IPS DF 4.7 (cell line): ENCODE measurements at regions not wholly inside any gene's neighbourhood (a gene's known extent, or its start where the extent isn't known, plus 50 kb on each side); places are given as distances from the start of the nearest gene placed in this dataset.
"Not testable (repeated sequence)": the region's sequence is repeated elsewhere in the genome, so short reads cannot be mapped to it uniquely, and the experiment has no call there.

ENCODE experiments used
- DNase-seq: peaks from one replicate; pipeline ENCODE4 v3.0.0-alpha.2; 2013; ENCODE audit warnings: low spot score; ENCODE audit errors: extremely low read depth

DNA sequence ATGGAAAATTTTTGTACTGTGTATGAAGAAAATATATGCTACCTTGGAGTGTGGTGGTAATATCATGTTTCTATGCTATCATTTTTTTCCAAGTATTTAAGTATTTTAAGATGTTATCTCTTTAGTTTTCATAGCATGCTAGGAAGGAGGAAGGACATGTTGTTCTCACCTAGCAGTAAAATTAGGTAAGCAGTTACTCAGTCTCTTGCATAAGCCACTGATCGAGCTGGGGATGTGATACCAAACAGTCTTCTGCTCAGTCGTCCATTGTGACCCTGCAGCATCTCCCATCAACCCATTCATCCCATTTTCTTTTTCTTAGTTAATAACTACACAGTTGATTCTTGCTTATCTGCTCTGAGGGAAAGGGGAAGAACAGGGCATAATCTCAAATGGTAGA is 130.6 kb downstream of the KLF5 start:
- DNase-seq, result no peak

DNA sequence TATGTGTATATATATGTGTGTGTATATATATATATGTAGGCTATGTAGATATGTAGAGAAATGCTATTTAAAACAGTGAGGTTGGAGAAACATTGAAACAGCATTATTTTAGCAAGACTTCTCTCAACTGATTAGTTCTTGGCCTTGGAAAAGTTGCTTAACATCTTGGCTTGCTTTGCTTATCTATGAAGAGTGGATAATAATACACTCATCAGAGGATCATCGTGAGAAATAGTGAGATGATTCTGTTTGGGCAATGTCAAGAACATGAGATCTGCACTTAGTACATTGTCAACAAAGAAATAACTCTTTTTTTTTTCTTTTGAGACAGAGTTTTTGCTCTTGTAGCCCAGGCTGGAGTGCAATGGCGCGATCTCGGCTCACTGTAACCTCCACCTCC is 128.3 kb downstream of the KLF5 start:
- no peak for DNase-seq

DNA sequence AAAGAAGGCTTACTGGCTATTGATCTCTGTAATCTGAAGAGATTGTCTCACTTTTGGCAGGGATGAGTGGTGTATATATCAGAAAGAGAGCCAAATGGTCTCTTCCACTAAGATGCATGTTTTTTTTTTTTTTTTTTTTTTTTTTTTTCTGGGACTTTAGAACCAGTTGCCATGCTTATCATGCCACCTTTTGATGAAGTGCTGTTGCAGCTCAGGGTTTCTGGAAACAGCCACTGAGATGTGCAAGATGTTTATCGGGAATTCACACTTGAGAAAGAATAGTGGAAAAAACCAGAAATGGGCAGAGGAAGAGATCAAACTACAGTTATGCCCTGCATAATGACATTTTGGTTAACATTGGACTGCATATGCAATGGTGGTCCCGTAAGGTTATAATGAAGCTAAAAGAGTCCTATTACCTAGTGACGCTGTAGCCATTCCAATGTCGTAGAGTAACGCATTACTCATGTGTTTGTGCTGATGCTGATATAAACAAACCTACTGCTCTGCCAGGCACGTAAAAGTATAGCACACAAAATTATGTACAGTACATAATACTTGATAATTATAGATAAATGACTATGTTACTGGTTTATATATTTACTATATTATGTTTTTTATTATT is 121.0 kb downstream of the KLF5 start:
- DNase-seq, result no peak

DNA sequence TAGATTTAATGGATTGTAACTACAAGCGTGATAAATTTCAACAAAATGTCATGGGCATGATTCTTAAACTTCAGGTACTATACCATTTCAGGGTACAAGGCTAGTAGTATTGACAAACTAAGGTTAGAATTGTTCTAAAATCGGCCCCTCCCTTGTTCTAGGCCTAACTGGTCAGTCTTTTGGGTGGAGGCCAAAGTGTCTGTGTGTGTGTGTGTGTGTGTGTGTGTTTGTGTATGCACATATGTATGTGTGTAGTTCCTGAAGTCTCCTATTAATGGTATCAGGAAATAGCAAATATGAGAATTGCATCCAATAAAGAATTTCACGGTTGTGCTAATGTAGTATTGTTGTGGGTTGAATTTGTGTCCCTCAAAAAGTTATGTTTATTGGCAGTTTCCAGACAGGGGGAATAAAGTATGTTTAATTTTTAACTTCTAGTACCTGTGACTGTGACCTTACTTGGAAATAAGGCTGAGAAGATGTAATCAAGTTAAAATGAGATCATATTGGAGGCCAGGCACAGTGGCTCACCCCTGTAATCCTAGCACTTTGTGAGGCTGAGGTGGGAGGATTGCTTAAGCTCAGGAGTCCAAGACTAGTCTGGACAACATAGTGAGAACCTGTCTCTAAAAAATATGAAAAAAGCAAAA is 119.2 kb downstream of the KLF5 start:
- no peak for DNase-seq

GRCh38 chr13:73177017-73177416 is 118.2 kb downstream of the KLF5 start:
- no peak for DNase-seq

- DNase-seq, result no peak
Observed at GRCh38 chr13:73174521-73175010, 115.8 kb downstream of the KLF5 start.

DNA sequence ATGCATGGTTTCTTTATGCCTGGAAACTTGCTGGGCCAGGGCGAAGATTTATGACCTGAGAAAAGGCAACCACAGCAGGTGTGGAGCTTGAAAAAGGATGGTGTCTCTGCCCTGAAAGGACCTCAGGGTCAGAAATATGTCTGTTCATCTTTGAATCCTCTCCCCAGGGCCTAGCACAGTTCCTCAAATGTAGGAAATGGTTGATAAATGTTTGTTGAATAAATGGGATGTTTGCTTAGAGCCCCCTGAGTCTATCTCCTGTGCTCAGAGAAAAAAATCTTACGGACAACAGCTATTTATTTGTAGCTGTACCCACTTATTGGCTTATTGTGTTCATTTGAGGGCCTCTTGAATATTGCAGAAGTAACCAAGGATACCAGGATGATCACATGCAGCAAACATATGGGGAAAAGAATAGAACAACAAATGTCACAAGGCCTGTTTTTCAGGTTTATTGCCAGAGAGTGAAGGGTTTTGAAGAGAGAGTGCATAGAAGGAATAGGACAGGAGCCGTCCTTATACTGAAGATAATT is 114.5 kb downstream of the KLF5 start:
- no peak for DNase-seq

DNA sequence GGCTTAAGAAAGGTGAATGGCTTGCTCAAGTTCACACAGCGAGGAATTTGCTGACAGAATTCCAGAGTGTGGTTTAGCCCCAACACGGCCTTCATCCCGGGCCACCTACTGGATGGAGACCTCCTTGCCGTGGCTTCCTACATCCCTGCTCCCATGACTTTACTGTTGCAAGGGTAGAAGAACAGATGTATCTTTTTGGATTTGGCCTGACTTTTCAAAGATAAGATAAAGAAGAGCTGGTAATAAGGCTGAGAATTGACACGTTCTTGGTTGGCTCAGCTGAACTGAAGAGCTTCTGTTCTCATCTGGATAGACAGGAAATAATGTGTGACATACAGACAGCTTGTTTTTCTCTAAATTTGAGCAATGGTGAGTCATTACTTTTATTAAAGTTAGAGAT is 113.1 kb downstream of the KLF5 start:
- no peak for DNase-seq

DNA sequence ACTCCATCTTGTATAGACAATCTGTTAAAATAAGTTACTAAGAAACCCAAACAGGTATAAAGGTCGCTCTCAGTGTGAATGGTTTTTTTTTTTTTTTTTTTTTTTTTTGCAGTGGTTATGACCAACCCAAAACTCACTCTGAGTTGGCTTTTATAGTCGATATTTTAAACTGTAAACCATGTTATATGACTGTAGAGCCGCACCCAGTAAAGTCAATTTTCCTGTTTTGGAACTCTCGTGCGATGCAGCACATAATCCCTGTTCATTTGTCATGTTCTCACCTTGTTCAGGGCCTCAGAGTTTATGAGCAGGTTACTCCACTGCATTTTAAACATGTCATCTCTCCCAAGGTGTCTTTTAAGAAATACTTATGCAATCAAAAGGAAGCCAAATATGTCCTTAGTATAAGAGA is 112.5 kb downstream of the KLF5 start:
- DNase-seq, result no peak

DNA sequence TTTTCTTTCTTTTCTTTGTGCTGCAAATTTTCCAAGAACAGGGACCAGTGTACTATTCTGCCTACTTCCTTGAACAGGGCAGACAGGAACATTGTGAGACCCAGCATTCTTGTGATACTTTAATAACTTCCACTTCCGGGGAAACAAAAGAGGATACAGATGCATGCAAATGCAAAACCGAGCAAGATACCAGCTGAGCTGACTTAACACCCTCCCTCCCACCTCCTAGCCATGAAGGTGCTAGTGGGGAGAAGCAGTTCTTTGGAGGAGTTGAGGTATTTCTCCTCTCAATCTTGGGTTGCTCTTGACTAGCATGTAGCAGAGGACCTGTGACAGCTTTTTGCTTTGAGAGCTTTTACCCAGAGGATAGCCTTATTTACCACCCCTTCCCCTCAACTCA is 111.2 kb downstream of the KLF5 start:
- DNase-seq, result no peak

DNA sequence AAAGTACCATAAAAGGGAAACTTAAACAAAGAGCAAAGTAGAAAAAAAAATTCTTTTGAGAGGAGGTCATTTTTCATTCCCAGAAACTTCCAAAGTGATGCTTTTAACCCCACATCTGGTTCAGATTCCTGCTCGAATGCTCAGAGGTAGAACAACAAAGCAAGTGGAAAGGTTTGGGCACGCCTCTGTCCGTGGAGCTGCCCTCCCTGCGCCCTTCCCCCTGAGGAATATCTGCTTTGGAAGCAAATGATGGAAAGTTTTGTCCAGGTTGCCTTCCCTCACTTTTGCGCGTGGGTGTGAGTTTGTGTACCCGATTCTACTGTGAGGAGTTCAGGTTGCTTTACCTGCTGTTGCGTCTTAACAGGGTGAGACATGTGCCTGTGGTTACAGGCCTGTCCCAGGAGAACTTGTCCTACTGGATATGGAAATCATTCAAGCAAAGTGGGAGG is 110.2 kb downstream of the KLF5 start:
- no peak for DNase-seq

- DNase-seq, result no peak
Observed at GRCh38 chr13:73168226-73168952, 109.6 kb downstream of the KLF5 start.

GRCh38 chr13:73167028-73167820 is 108.4 kb downstream of the KLF5 start:
- DNase-seq, result no peak

GRCh38 chr13:73166204-73166603 is 107.4 kb downstream of the KLF5 start:
- no peak for DNase-seq

DNA sequence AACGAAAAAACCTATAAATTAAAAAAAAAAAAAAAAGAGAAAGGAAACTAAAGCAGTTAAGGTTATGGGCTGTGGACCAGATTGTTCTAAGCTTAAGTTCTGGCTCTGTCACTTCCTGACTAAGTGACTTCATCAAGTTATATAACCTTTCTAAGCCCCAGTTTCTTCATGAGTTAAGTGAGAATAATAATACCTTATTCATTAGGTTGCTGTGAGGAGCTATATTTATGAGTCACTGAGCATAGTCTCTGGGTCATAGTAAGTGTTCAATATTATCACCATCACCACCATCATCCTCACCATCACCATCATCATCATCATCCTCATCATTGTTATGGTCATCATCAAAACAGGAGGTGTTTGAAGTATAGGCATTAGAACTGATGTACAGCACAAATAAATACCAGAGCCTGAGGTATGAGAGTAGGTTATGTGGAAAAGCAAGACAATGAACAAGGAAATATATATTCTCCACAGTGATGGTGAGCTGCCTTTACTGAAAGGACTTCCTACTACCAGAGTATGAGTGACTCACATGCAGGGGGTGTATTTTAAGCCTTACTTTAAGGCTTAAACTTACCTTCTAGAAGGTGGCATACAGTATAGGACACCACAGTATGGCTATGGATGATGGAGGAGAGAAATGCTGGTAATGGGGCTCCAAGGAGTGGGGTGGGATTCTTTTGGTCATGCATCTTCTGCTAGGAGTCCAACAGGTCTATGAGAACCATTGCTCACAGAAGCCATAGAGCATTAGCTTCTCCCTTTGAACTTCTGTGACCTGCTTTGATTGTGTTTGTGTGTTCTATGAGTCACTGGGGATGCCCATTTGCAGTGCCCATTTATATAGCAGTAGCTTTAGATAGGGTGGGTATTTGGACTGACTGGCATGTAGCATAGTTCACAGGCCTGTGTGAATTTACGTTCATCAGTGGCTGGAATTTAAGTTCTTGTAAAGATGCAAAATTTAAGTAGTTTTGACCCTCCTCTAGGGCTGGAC is 104.4 kb downstream of the KLF5 start:
- no peak for DNase-seq

GRCh38 chr13:73160371-73161031 is 101.7 kb downstream of the KLF5 start:
- not testable (repeated sequence) for DNase-seq

DNA sequence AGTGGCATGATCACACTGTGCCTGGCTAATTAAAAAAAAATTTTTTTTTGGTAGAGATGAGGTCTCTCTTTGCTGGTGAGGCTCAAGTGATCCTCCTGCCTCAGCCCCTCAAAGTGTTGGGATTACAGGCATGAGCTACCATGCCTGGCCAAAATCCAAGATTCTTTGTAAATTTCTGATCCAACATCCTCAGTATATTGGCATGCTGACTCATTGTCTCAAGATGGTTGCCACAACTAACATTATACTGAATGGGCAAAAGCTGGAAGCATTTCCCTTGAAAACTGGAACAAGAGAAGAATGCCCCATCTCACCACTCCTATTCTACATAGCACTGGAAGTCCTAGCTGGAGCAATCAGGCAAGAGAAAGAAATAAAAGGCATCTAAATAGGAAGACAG is 100.0 kb downstream of the KLF5 start:
- DNase-seq, result no peak

- DNase-seq, result no peak
Observed at GRCh38 chr13:73157031-73157430, 98.2 kb downstream of the KLF5 start.

- DNase-seq, result no peak
Observed at GRCh38 chr13:73146707-73147106, 87.9 kb downstream of the KLF5 start.

DNA sequence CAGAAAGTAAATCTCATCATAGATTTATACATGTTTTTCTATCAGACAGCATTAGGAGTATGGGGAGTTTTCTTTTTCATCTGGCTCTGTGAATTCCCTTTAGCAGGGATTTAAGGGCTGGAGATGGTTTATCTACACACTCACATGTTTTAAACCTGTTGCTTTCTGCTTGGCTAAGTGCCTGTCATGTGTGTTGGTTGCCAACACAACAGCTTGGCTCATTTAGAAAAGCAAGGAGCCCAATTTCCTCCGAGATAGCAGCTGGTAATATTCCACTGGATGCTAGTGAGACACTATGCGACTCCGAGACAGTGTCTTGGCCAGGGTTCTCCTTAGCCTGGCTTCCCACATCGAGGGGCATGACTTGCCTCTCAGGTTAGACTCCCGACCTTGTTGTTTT is 83.3 kb downstream of the KLF5 start:
- DNase-seq, result no peak
